Vagina (tissue), 2 donors: ENCODE measurements at regions not wholly inside any gene's neighbourhood (a gene's known extent, or its start where the extent isn't known, plus 50 kb on each side); places are given as distances from the start of the nearest gene placed in this dataset.

Source experiments
- POLR2A ChIP-seq, 2 donors: fragments of 450-650 bp; IDR thresholded peaks; one replicate each; pipeline ENCODE4 v1.6.1; 2017; ENCODE audit warnings: antibody characterized with exemption in 2 of 2, mild to moderate bottlenecking in 2 of 2, moderate library complexity in 2 of 2
- POLR2AphosphoS5 ChIP-seq, 2 donors: sonication (generic); formaldehyde crosslinking; IDR thresholded peaks; one replicate each; pipeline ENCODE4 v1.9.0; 2017; ENCODE audit warnings: antibody characterized with exemption in 2 of 2, mild to moderate bottlenecking in 2 of 2, low read depth in 1 of 2; ENCODE audit not compliant: insufficient read depth in 1 of 2
- TF ChIP-seq, protein P1 (sequence below), 3 experiments: fragments of 450-650 bp in 2 of 3; fragments of 200-600 bp in 1 of 3; sonication (generic) in 1 of 3; IDR thresholded peaks; one replicate each; pipeline ENCODE4 v1.5.1; 2017 to 2019; ENCODE audit warnings: antibody characterized with exemption in 3 of 3, mild to moderate bottlenecking in 2 of 3, moderate library complexity in 2 of 3

- TF ChIP-seq POLR2A (IDR thresholded peaks at IDR 0.05) = no peak
- TF ChIP-seq, protein P1, sequence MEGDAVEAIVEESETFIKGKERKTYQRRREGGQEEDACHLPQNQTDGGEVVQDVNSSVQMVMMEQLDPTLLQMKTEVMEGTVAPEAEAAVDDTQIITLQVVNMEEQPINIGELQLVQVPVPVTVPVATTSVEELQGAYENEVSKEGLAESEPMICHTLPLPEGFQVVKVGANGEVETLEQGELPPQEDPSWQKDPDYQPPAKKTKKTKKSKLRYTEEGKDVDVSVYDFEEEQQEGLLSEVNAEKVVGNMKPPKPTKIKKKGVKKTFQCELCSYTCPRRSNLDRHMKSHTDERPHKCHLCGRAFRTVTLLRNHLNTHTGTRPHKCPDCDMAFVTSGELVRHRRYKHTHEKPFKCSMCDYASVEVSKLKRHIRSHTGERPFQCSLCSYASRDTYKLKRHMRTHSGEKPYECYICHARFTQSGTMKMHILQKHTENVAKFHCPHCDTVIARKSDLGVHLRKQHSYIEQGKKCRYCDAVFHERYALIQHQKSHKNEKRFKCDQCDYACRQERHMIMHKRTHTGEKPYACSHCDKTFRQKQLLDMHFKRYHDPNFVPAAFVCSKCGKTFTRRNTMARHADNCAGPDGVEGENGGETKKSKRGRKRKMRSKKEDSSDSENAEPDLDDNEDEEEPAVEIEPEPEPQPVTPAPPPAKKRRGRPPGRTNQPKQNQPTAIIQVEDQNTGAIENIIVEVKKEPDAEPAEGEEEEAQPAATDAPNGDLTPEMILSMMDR (IDR thresholded peaks at IDR 0.05) = no peak
- TF ChIP-seq POLR2AphosphoS5 (IDR thresholded peaks at IDR 0.05; ENCODE audit: insufficient read depth in 1 of 2, low read depth in 1 of 2) = peak in 1 of 2 donors; percentile 88
Measured at GRCh38 chr7:131057015-131057793, 270.5 kb upstream of the MKLN1 start.
